ENCODE measurements at regions not wholly inside any gene's neighbourhood (a gene's known extent, or its start where the extent isn't known, plus 50 kb on each side); places are given as distances from the start of the nearest gene placed in this dataset.

DNA sequence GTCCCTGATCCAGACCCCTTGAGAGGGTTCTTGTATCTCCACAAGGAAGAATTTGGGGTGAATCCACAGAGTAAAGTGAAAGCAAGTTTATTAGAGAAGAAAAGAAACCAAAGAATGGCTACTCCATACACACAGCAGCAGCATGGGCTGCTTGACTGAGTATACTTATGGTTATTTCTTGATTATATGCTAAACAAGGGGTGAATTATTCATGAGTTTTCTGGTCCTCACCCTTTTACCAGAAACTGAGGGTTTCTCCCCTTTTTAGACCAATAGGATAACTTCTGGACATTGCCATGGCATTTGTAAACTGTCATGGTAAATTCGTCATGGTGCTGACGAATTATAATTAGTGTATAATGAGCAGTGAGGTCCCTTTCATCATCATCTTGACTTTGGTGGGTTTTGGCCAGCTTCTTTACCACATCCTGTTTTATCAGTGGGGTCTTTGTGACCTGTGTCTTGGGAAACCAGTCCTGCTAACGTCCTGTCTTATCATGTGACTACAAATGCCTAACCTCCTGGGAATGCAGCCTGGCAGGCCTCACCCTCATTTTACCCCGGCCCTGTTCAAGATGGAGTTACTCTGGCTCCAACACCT lies 121.9 kb downstream of the SPTSSA start:
- Histone ChIP-seq H3K4me3 (replicated peaks in 1 of 4; ENCODE audit: control extremely low read depth in 1 of 4, insufficient read depth in 1 of 4, low read depth in 3 of 4, low read length in 4 of 4) (no peak overlapping the region), H3K27ac (ENCODE audit: insufficient read depth, low read length) (no peak overlapping the region), H3K36me3 (ENCODE audit: control insufficient read depth, insufficient read depth, low read length) (no peaks in the 10 kb centered on the region), H4K20me1 (ENCODE audit: control insufficient read depth, extremely low read depth, insufficient read depth, low read length) (no peaks in the 10 kb centered on the region), H3K79me2 (ENCODE audit: control insufficient read depth, insufficient read depth, low read length) (no peaks in the 10 kb centered on the region), H3K4me2 (ENCODE audit: extremely low read depth, insufficient read depth, low read length) (no peak overlapping the region), H3K9me3 (ENCODE audit: control insufficient read depth, insufficient read depth, low read depth, low read length) (no peaks in the 10 kb centered on the region), H2AFZ (ENCODE audit: low read length) (peak overlapping the region; percentile 1), H3K27me3 (ENCODE audit: control insufficient read depth, insufficient read depth, low read length) (no peaks in the 10 kb centered on the region), H3K4me1 (ENCODE audit: control insufficient read depth, extremely low read depth, insufficient read depth, low read length) (no peaks in the 10 kb centered on the region), H3K9ac (ENCODE audit: insufficient read depth, low read length) (no peak overlapping the region)
- TF ChIP-seq EZH2 (IDR thresholded peaks at IDR 0.05; ENCODE audit: low read length, missing control alignments) = no peak
- TF ChIP-seq, protein P1, sequence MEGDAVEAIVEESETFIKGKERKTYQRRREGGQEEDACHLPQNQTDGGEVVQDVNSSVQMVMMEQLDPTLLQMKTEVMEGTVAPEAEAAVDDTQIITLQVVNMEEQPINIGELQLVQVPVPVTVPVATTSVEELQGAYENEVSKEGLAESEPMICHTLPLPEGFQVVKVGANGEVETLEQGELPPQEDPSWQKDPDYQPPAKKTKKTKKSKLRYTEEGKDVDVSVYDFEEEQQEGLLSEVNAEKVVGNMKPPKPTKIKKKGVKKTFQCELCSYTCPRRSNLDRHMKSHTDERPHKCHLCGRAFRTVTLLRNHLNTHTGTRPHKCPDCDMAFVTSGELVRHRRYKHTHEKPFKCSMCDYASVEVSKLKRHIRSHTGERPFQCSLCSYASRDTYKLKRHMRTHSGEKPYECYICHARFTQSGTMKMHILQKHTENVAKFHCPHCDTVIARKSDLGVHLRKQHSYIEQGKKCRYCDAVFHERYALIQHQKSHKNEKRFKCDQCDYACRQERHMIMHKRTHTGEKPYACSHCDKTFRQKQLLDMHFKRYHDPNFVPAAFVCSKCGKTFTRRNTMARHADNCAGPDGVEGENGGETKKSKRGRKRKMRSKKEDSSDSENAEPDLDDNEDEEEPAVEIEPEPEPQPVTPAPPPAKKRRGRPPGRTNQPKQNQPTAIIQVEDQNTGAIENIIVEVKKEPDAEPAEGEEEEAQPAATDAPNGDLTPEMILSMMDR (conservative IDR thresholded peaks at IDR 0.05 in 1 of 2, IDR thresholded peaks at IDR 0.05 in 1 of 2; ENCODE audit: low read depth in 1 of 2, low read length in 2 of 2) = no peak
- peak; percentile 79 to 94 for DNase-seq (ENCODE audit: low read depth in 2 of 2)

DNA sequence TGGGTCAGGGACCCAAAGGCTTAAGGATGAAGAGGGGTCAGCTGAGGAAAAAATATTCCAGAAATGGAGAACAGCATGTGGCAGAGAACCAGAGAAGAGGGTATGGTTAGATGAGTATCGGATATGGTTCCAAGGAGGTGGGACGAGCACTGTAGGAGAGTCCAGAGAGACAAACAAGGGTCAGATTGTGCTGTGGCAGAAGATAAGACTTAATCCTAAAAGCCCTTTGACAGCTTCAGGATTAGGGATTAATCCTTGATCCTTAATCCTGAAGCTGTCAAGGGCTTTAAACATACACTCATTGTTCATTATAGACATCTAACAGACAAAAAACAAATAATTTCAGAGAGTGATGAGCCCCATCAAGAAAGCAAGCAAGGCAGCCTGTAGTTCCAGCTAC lies 124.0 kb downstream of the SPTSSA start:
- TF ChIP-seq, protein P1 (conservative IDR thresholded peaks at IDR 0.05 in 1 of 2, IDR thresholded peaks at IDR 0.05 in 1 of 2; ENCODE audit: low read depth in 1 of 2, low read length in 2 of 2) = no peak
- no peak for TF ChIP-seq EZH2 (IDR thresholded peaks at IDR 0.05; ENCODE audit: low read length, missing control alignments)
- H3K36me3 ChIP-seq (ENCODE audit: control insufficient read depth, insufficient read depth, low read length) = no peaks in the 10 kb centered on the region
- H3K79me2 ChIP-seq (ENCODE audit: control insufficient read depth, insufficient read depth, low read length) = no peaks in the 10 kb centered on the region
- H3K4me1 ChIP-seq (ENCODE audit: control insufficient read depth, extremely low read depth, insufficient read depth, low read length) = no peaks in the 10 kb centered on the region
- H3K4me3 ChIP-seq (replicated peaks in 1 of 4; ENCODE audit: control extremely low read depth in 1 of 4, insufficient read depth in 1 of 4, low read depth in 3 of 4, low read length in 4 of 4) = no peak overlapping the region
- DNase-seq (ENCODE audit: low read depth in 2 of 2) = no peak
- H3K9me3 ChIP-seq (ENCODE audit: control insufficient read depth, insufficient read depth, low read depth, low read length) = no peaks in the 10 kb centered on the region
- H3K9ac ChIP-seq (ENCODE audit: insufficient read depth, low read length) = no peak overlapping the region
- H2AFZ ChIP-seq (ENCODE audit: low read length) = no peak overlapping the region
- H3K4me2 ChIP-seq (ENCODE audit: extremely low read depth, insufficient read depth, low read length) = no peak overlapping the region
- no peaks in the 10 kb centered on the region for H3K27me3 ChIP-seq (ENCODE audit: control insufficient read depth, insufficient read depth, low read length)
- no peaks in the 10 kb centered on the region for H4K20me1 ChIP-seq (ENCODE audit: control insufficient read depth, extremely low read depth, insufficient read depth, low read length)
- H3K27ac ChIP-seq (ENCODE audit: insufficient read depth, low read length) = no peak overlapping the region

DNA sequence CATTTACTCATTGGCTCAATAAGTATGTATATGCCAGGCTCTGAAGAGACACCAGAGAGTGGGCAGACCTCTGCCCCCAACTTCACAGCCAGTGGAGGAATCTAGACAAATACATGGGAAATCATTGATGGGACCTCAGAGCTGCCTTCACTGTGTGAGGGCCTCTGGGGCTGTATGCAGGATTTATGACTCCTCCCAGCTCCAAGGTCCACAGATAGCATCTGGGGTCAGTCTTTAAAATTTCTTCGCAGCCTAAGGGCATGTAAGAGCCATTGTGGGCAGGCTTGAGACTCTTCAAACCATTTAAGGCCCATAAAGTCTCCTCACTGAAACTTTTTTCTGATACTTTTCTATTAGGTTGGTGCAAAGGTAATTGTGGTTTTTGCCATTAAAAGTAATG lies 125.5 kb downstream of the SPTSSA start:
- TF ChIP-seq, protein P1 (conservative IDR thresholded peaks at IDR 0.05 in 1 of 2, IDR thresholded peaks at IDR 0.05 in 1 of 2; ENCODE audit: low read depth in 1 of 2, low read length in 2 of 2) = no peak
- no peak for TF ChIP-seq EZH2 (IDR thresholded peaks at IDR 0.05; ENCODE audit: low read length, missing control alignments)
- no peaks in the 10 kb centered on the region for H3K27me3 ChIP-seq (ENCODE audit: control insufficient read depth, insufficient read depth, low read length)
- H3K36me3 ChIP-seq (ENCODE audit: control insufficient read depth, insufficient read depth, low read length) = no peaks in the 10 kb centered on the region
- no peak overlapping the region for H2AFZ ChIP-seq (ENCODE audit: low read length)
- DNase-seq (ENCODE audit: low read depth in 2 of 2) = no peak
- no peak overlapping the region for H3K27ac ChIP-seq (ENCODE audit: insufficient read depth, low read length)
- H3K4me2 ChIP-seq (ENCODE audit: extremely low read depth, insufficient read depth, low read length) = no peak overlapping the region
- H4K20me1 ChIP-seq (ENCODE audit: control insufficient read depth, extremely low read depth, insufficient read depth, low read length) = no peaks in the 10 kb centered on the region
- H3K9me3 ChIP-seq (ENCODE audit: control insufficient read depth, insufficient read depth, low read depth, low read length) = no peaks in the 10 kb centered on the region
- H3K79me2 ChIP-seq (ENCODE audit: control insufficient read depth, insufficient read depth, low read length) = no peaks in the 10 kb centered on the region
- H3K9ac ChIP-seq (ENCODE audit: insufficient read depth, low read length) = no peak overlapping the region
- no peaks in the 10 kb centered on the region for H3K4me1 ChIP-seq (ENCODE audit: control insufficient read depth, extremely low read depth, insufficient read depth, low read length)
- no peak overlapping the region for H3K4me3 ChIP-seq (replicated peaks in 1 of 4; ENCODE audit: control extremely low read depth in 1 of 4, insufficient read depth in 1 of 4, low read depth in 3 of 4, low read length in 4 of 4)
